Fibroblast of skin of back (primary cell): ENCODE measurements at regions not wholly inside any gene's neighbourhood (a gene's known extent, or its start where the extent isn't known, plus 50 kb on each side); places are given as distances from the start of the nearest gene placed in this dataset.

Source experiments
- DNase-seq: peaks from one replicate; pipeline ENCODE4 v3.0.0-alpha.2; 2013

DNA sequence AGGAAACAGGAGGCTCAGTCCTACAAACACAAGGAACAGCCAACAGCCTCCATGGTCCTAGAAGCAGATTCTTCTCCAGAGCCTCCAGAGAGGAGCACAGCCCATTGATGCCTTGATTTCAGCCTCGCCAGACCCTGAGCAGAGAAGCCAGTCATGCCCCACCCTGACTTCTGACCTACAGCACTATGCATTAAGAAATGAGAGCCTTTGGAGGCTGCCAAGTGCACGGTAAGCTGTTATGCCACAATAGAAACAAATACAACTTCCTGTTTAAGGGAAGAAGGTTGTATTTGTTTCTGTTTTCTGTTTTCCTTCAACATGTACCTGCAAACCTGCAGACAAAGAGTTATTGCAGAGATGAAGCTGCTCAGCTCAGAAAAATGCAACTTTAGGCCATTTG lies 181.3 kb upstream of the AGAP1 start:
- no peak for DNase-seq

DNA sequence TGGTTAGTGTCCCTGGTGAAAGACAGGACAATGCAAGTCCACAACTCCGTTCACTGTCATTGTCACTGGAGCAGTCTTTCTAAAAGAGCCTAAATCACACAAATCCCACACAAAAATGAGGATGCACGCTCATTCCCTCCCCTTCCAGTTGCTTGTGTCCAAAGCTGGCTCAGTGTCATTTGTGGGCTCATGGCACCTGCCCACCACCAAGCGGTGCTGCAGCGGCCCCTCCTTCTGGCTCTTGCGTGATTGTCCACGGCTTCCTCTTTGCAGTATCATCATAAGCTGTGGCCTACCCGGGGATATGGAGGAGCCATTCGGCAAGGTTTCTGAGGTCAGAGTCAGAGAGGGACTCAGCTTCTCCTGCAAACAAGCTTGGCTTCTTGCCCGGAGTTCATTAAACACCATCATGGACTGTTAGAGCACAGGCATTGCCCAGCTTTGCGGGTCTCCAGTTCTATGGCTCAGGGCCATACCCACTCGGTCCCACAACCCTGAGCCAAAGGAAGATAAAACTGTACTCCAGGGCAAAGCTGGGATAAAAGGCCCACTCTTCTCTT lies 179.4 kb upstream of the AGAP1 start:
- DNase-seq, result no peak

DNA sequence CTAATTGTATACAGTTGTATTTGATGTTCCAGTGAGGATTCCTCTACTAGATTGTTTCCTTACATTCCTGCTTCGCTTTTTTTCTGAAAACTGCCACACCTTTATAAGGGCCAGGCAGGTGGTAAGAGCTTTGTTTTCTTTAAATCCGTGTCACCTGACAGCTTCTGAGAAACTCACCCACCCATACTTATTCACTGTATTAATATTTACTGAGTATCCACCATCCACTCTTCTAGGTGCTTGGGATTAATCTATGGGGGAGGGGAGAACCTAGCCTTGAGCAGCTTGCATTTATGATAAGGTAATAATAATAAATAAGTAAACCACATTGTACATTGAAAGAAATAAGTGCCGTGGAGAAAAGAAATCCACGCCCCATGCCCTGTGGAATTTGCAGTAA lies 174.7 kb upstream of the AGAP1 start:
- DNase-seq, result no peak

DNA sequence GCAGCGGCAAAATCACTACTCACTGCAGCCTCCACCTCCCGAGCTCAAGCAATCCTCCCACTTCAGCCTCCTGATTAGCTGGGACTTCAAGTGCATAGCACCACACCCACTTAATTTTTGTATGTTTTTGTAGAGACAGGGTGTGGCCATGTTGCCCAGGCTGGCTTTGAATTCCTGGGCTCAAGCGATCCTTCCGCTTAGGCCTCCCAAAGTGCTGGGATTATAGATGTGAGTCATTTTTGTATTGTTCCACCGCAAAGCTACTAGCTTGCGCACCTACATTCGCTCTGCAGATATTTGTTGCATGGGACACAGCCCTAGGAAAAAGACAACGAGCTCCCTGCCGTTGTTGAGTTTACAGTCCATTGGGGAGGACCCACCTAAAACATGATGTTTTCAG lies 173.5 kb upstream of the AGAP1 start:
- no peak for DNase-seq

DNA sequence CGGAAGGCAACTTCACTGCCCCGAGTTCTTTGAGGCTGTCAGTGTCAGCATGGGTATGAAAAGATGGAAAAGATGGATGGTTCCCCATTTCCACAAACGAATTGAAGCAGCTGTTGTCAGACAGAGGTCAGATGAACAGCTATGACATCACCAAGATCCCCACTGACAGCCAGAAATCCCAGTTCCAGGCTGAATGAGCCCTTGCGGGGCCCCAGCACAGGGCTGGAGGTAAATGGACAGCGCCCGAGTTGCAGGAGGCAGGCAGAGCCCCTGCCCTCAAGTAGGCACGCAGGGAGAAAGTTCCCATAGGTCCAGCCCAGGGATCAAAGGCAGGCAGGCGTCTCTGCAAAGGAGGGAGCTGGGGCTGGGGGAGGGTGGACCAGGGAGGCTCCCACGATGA lies 169.5 kb upstream of the AGAP1 start:
- no peak for DNase-seq

DNA sequence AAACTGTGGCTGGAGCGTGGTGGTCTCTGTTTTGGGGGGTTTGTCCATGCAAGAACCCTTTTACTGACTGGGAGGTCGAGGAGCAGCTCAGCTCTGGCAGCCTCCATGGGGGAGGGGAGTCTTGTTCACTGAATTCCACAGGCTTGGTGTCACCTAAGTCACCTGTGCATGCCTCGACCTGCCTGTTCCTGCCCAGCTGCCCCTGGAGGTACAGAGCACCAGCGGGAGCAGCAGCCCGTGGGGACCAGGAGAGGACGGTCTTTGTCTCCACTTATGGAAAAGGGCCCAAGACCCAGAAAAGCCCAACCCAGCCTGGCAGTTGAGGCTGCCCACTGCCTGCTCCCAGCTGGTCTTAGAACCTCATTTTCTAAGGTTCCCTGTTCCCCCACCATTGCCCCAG lies 168.7 kb upstream of the AGAP1 start:
- DNase-seq, result no peak

DNA sequence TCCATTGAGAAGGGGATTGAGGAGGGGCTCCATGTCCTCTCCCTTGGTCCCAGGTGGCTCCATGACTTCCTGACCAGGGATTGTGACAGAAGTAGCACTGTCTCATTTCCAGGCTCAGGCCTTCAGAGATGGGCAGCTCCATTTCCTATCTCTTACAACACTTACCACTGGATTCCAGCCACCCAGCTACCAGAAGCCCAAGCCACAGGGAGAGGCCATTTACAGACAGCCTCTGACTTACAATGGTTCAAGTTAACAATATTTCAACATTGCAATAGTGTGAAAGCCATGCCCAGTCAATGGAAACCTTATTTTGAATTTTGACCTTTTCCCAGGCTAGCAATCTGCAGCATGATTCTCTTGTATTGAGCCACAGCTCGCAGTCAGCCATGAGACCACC lies 164.9 kb upstream of the AGAP1 start:
- DNase-seq, result no peak

DNA sequence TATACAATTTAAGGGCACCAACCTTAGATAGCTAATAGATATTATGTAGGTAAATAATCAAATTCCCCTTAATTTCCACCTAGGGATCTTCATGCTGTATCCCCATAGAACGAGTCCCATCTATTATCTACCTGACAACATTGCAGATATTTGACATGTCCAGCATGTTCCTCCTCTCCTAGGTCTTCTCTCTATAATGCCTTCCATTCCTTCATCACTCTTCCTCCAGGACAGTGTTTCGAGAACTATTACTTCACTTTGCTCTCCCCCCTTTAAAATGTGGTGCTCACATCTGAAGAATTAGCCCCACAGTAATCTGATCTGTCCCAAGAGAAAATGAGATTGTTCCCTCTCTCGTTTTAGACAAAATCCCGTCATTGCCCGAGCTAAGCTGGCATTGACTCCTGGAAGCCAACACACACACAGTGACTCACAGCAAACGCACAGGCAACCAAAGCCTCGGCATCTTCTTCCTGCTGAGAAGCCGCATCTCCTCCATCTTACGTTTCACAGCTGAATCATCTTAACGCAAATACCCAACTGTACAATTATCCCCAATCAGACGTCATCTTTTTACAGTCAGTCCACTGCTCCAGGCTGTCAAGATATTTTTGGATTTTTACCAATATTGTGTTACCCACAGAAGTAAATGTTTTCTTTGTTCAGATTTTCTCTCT lies 162.9 kb upstream of the AGAP1 start:
- DNase-seq, result peak; percentile 98

DNA sequence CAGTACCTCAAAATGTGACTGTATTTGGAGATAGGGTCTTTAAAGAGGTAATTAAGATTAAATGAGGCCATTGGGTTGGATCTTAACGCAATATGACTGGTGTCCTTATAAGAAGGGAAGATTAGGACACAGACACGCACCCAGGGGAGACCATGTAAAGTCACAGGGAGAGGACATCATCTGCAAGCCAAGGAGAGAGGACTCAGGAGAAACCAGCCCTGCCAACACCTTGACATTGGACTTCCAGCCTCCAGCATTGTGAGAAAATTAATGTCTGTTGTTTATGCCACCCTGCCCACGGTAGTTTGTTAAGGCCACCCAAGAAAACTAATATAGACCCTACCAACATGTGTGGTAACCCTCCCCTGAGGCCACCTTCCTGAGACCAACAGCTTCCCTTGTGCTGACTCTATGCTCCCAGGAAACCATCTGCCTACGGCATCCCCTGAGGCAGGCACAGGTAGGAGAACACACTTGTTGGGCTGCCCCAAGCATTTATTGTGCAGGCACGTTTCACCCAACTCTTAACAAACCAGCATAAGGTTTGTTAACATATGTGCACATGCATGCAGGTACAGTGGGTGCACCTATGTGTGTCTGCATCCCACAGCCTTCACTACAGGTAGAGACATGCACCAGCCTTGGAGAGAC lies 161.5 kb upstream of the AGAP1 start:
- DNase-seq, result no peak

DNA sequence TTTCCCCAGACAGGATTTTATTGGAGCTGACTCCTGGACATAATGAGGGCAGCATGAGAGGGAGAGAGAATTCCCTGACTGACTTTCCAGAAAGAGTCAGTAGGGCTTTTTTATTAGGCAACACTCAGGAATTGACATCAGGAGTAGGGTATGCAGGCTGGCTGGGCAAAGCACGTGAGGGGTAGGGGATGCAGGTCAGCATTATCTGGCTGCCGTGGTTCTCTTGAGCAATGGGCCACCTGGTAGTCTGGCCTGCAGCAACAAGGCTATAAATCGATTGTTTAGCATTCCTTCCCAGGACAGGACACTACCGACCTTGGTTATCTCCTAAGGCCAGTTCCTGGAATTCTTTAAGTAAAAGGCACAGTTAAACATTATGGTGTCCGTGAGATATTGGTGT lies 160.8 kb upstream of the AGAP1 start:
- DNase-seq, result no peak

DNA sequence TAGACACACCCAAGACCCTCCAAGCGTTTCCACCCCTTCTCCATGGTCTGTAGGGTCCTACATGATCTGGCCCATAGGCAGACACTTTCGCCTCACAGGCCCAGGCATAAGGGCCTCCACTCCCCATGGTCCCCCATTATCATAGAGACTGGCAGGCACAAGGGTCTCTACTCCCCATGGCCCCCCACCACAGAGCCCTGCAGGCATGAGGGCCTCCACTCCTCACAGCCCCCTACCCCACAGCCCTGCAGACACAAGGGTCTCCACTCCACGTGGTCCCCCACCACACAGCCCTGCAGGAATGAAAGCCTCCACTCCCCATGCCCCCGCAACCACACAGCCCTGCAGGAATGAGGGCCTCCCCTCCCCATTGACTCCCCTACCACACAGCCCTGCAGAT lies 159.7 kb upstream of the AGAP1 start:
- DNase-seq, result no peak

DNA sequence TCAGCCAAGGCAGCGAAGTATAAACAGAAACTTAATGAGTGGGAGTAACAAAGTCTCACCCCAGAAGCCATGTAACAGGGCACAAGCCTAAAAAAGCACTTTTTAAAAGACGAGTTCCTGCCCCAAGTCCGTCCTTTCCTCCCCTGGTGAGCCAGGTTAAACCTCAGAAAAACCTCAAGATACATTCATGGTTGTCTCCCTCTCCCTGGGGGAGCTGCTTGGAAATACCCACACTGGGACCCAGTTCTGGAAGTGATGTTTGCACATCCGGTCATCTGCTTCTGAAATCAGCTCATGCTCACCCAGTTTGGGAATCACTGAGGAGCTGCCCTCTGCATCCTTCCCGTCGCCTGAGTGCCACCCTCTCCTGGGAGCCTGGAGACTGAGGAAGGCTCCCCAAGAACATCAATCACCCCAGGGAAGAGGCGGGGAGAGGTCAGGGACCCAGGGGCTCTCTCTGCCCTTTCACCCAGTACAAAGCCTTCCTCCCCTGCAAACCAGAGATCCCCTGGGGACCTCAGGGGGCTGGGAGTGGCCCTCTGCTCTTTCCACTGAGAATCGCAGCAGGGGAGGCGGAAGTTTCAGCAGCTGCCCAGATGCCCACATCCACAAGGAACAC lies 150.6 kb upstream of the AGAP1 start:
- no peak for DNase-seq

DNA sequence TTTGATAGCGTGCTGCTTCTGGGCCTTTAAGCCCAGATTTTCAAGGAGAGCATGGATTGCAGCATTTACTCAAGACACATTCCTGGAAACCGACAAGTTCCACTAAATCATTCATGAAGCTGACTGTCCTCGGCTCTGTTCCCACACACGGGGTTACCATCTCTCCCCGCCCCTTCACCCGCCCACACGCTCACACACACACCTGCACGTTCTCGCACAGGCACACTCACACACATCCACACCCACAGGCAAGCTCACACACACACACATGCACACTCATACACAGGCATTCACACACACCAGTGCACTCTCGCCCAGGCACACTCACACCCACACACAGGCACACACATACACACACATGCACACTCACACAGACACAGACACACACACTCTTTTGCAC lies 150.0 kb upstream of the AGAP1 start:
- DNase-seq, result peak; percentile 11

DNA sequence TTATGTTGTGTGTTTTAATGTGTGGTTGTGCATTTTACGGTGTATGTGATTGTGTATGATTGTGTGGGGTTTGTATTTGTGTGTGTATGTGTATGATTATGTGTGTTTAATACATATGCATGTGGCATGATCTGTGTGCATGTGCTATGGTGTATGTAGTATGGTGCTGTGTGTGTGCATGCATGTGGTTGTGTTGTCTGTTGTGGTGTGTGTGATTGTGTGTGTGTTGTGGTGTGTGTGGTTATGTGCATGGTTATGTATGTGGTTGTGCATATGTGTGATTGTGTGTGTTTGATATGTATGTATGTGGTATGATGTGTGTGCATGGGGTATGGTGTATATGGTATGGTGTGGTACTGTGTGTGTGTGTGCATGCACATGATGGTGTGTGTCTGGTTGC lies 148.1 kb upstream of the AGAP1 start:
- DNase-seq, result no peak

DNA sequence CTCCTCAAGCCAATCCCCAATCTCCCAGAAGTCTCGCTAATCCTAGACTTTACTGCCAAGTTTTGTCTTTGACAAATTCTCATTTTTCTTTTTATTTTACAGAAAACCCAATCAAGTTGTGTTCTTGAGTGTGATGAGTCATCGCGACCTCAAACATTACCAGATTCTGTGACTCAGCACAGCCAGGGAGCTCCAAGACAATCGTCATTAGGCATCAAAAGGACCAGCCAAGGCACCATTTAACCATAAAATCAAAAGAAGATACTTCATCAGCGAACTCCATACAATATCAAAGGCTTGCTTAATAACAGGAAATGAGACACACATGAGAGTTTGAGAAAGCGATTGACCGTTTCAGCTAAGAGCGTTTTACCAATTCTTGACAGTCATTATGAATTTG lies 146.2 kb upstream of the AGAP1 start:
- DNase-seq, result peak; percentile 89

DNA sequence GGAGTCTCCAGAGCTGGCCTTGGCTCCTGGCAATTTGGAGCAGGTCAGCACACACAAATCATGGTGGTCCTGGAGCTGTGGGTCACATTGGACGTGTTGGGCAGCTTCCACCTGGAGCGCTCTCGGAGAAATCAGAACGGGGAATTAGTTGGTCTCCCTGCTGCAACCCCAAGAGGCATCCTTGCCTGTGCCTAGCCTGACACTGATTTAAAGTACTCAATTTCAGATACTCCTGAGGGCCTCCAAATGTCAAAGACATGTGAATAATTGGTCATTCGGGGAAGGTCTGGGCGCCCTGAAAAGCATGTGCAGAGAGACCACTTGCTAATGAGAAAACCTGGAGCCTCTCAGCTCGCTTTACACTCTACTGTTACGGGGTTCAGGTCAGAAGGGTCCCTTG lies 145.5 kb upstream of the AGAP1 start:
- DNase-seq, result no peak

DNA sequence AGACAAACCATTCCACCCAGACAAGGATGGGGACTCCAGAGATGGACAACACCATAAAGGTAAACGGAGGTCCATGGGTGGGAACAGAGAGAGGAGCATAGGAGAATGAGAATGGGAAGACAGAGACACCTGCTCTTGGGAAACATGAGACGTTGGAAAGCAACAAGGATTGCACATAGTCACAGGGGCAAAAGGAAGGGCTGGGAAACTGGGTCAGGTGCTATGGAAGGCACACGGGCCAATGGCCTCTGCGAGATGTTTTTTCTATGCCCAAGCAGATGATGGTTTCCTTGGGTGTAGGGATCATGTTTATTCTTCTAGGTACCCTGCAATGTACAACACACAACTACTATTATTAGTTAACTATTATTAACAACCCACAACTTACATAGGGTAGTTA lies 143.6 kb upstream of the AGAP1 start:
- DNase-seq, result no peak

DNA sequence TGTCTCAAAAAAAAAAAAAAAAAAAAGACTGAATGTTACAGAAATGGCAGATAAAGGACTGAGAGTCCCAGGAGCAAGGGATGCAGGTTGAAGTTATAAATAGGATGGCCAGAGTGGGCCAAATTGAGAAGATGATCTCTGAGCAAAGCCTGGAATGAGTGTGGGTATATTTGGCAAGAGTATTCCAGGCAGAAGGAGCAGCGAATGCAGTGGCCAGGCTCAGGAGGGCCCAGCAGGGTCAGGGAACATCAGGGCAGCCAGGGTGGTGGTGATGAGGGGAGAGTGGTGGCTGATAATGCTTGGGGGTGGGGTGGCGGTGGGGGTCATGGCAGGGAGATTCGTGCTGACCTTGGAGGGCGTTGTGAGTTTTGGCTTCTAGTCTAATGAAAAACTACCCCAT lies 141.3 kb upstream of the AGAP1 start:
- no peak for DNase-seq

DNA sequence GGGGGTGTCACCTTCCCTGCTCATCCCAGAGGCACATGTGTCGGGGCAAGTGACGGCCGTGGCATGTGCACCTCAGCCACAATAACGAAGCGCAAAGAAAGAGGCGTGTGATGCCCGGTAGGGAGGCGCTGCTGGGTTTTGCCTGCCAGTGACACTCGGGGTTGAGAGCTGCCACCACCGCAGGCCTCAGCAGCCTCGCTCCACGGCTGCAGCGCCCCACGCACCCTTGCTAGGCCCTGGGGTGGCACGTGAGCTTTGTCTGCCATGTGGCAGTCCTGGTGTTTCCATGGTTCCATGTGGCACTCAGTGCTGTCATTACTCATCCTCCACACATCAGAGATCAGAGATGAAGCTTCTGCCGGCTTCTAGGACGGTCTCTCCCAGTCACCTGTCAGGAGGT lies 136.0 kb upstream of the AGAP1 start:
- DNase-seq, result no peak

DNA sequence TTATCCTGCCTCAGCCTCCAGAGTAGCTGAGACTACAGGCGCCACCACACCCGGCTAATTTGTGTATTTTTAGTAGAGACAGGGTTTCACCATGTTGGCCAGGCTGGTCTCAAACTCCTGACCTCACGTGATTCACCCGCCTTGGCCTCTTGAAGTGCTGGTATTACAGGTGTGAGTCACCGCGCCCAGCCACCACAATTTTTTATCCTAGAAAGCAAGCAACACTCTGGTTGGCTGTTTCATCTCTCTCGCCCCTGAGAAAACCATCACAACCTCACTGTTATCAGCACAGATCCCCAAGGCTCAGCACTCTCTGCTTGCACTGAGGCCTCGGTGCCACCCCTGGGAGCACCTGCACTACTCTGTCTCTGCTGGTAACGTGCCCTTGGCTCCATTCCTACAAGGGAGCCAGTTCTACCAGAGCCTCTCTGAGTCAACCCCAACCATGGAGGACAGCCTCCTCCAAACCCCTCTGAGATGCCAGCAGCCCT lies 134.8 kb upstream of the AGAP1 start:
- DNase-seq, result peak; percentile 11

DNA sequence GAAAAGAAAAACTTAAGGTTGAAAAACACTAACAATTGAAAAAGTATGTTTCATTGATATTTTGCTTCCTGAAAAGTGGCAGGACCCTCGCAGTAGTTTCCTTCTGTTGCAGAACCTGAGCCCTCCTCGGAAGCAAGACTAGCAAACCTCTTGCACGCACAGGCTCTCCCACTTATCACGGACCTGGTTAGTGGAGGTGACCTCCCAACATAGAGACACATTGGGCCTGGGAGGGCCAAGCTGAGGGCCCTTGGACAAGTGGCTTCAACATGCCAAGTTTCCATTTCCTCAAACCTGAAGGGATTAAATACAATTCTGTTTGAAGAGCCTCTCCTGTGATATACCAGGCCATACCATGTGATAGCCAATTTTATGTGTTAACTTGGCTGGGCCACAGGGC lies 133.4 kb upstream of the AGAP1 start:
- no peak for DNase-seq

DNA sequence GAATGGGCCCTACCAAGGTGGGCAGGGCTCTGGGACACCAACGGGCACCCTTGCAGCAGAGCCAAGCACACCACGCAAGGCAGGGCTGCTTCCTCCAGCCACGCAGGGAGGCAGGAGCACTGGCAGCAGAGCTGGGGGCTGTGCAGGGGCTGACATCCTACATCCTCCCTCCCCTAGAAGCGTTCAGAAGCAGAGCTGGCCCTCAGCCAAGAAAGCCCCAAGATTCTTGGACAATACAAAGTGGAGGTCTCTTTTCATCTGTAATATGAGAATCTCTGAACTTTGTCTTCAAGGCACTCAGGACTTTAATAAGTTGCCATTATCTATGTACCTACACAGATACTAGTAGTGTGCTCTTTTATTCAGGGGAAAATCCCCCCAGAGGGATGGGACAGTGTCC lies 128.1 kb upstream of the AGAP1 start:
- no peak for DNase-seq

DNA sequence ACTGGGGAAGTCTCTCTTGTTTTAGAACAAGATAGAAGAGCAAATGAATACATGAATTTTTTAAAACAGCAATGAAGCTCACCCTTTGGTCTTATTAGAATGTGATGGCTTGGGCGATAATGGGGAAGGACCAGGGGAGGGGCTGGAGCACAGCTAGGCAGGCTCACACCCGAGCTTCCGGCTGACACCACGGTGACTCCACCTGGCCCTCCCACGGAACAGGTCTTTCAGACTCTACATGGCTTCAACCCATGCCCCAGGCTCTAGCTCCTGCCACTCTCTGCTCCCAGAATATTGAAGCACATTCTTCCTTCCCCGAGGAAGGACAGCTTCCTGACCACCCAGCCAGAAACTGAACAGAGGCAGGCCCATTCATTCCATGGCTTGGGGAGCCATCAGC lies 127.5 kb upstream of the AGAP1 start:
- DNase-seq, result no peak

DNA sequence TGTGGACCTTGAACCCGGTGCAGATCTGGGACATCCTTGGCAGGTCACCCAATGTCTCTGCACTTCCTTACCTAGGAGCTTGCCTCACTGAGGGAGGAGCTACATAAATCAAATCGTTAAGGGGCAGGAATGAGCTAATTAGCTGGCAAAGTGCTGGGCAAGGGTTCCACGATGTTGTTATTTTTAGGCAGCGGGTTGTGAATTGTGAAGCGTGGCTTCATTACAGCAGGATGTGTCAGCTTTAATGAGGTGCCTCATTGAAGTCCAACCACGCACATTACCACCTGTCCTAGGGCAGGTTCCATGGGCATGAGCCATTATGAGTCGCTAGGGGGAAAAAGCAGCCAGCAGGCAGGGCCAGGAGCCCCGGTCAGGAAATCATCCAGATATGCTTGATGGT lies 127.0 kb upstream of the AGAP1 start:
- no peak for DNase-seq
